HepG2 (cell line): ENCODE measurements at regions not wholly inside any gene's neighbourhood (a gene's known extent, or its start where the extent isn't known, plus 50 kb on each side); places are given as distances from the start of the nearest gene placed in this dataset.

Experiments used
- ATAC-seq: fragments of 200-7000 bp; cut with Tn5 transposase; 3 replicates; pipeline ENCODE4 v1.9.1; 2020; ENCODE audit warnings: mild to moderate bottlenecking, moderate library complexity
- BruUV-seq: library from RNA; stranded (reverse); fragments of 400-500 nt; replicated peaks from 2 replicates; lab custom pipeline; 2021; lab: Mats Ljungman, UMichigan
- CTCF ChIA-PET: fragments of 300-600 bp; formaldehyde crosslinking; extraction: SDS; loops from one replicate; lab custom pipeline; 2021; ENCODE audit warnings: low total read pairs, inconsistent platforms, low intra/inter-chr PET ratio; lab: Yijun Ruan, JAX
- POLR2A ChIA-PET: fragments of 350-600 bp; sonication (Branson Sonifier 250); formaldehyde crosslinking; loops from one replicate; lab custom pipeline; 2020; ENCODE audit warnings: antibody characterized with exemption, inconsistent platforms; lab: Yijun Ruan, JAX
- DNase-seq: peaks from one replicate; pipeline ENCODE4 v3.0.0-alpha.2; 2015; ENCODE audit warnings: low spot score
- FAIRE-seq: peaks from 3 replicates; lab custom pipeline; 2011; peaks lifted over from hg19 to GRCh38; lab: Jason Lieb, UNC
- H2AFZ ChIP-seq: one replicate; pipeline ENCODE4 v1.6.1; 2011; ENCODE audit warnings: low read length, inconsistent platforms
- H3K27ac ChIP-seq: fragments of 300-600 bp; 3 replicates; pipeline ENCODE4 v1.8.0; 2011; ENCODE audit warnings: mixed run types, mild to moderate bottlenecking, mixed read lengths, low read length, inconsistent platforms; ENCODE audit not compliant: insufficient read depth; ENCODE audit errors: extremely low read length
- H3K27me3 ChIP-seq, 2 experiments: fragments of 200-600 bp in 1 of 2; 2 replicates in 1 of 2; 3 replicates in 1 of 2; pipeline versions ENCODE4 v1.6.0 to v1.8.0; 2011; ENCODE audit warnings: low read length in 2 of 2, mild to moderate bottlenecking in 2 of 2, moderate library complexity in 2 of 2, inconsistent platforms in 1 of 2; ENCODE audit not compliant: insufficient read depth in 2 of 2, control insufficient read depth in 1 of 2
- H3K36me3 ChIP-seq, 2 experiments: fragments of 200-600 bp in 1 of 2; replicated peaks in 1 of 2; 2 replicates in 1 of 2; 3 replicates in 1 of 2; pipeline versions ENCODE4 v1.5.1 to v1.8.0; 2011; ENCODE audit warnings: low read length in 2 of 2, inconsistent platforms in 1 of 2; ENCODE audit not compliant: insufficient read depth in 2 of 2, control insufficient read depth in 1 of 2
- H3K4me1 ChIP-seq: 2 replicates; pipeline ENCODE4 v1.5.1; 2012; ENCODE audit warnings: low read length, inconsistent platforms; ENCODE audit not compliant: insufficient read depth
- H3K4me2 ChIP-seq: 2 replicates; pipeline ENCODE4 v1.6.0; 2011; ENCODE audit warnings: low read depth, low read length, inconsistent platforms
- H3K4me3 ChIP-seq, 3 experiments: fragments of 200-600 bp in 1 of 3; sonication (generic), shearing (Covaris generic) in 1 of 3; replicated peaks in 1 of 3; 2 replicates each; pipeline ENCODE4 v1.5.1; 2011 to 2016; ENCODE audit warnings: low read length in 3 of 3, inconsistent platforms in 2 of 3, low read depth in 2 of 3, mild to moderate bottlenecking in 2 of 3, control low read depth in 1 of 3, mixed read lengths in 1 of 3; ENCODE audit not compliant: insufficient read depth in 1 of 3
- H3K79me2 ChIP-seq: one replicate; pipeline ENCODE4 v1.6.1; 2011; ENCODE audit warnings: low read length, inconsistent platforms; ENCODE audit not compliant: insufficient read depth
- H3K9ac ChIP-seq: 2 replicates; pipeline ENCODE4 v1.6.0; 2011; ENCODE audit warnings: mild to moderate bottlenecking, low read depth, low read length, inconsistent platforms; ENCODE audit not compliant: insufficient read depth
- H3K9me3 ChIP-seq: 2 replicates; pipeline ENCODE4 v1.5.1; 2012; ENCODE audit warnings: mild to moderate bottlenecking, low read length
- H4K20me1 ChIP-seq: 2 replicates; pipeline ENCODE4 v1.6.0; 2011; ENCODE audit warnings: inconsistent platforms, mild to moderate bottlenecking, low read length, moderate library complexity; ENCODE audit not compliant: insufficient read depth
- CHCHD3 ChIP-seq: sonication (generic); formaldehyde crosslinking; IDR thresholded peaks from 2 replicates; pipeline ENCODE4 v1.8.0; 2022; ENCODE audit warnings: mild to moderate bottlenecking, missing genetic modification reagents, moderate library complexity
- DMAP1 ChIP-seq: IDR thresholded peaks from 2 replicates; pipeline ENCODE4 v1.6.1; 2016
- FOXA1 ChIP-seq, 2 experiments: fragments of 450-650 bp in 1 of 2; sonication (generic) in 1 of 2; formaldehyde crosslinking in 1 of 2; IDR thresholded peaks; 2 replicates each; pipeline versions ENCODE4 v1.4.0 to v1.6.1; 2016 to 2020; ENCODE audit warnings: missing genetic modification reagents in 1 of 2
- JUNB ChIP-seq: sonication (generic); formaldehyde crosslinking; IDR thresholded peaks from 2 replicates; pipeline ENCODE4 v1.8.0; 2022; ENCODE audit warnings: missing genetic modification reagents, mild to moderate bottlenecking, borderline replicate concordance
- NR2C2 ChIP-seq: sonication (generic); formaldehyde crosslinking; IDR thresholded peaks from 2 replicates; pipeline ENCODE4 v1.4.0; 2020; ENCODE audit warnings: missing genetic modification reagents, mild to moderate bottlenecking, moderate library complexity, borderline replicate concordance
- NR2F6 ChIP-seq, 2 experiments: IDR thresholded peaks; 2 replicates each; pipeline ENCODE4 v1.6.1; 2016; ENCODE audit warnings: antibody characterized with exemption in 1 of 2, mild to moderate bottlenecking in 1 of 2
- NR3C1 ChIP-seq: sonication (generic); formaldehyde crosslinking; IDR thresholded peaks from 2 replicates; pipeline ENCODE4 v1.4.0; 2020; ENCODE audit warnings: missing genetic modification reagents
- PHF8 ChIP-seq: sonication (generic); formaldehyde crosslinking; IDR thresholded peaks from 2 replicates; pipeline ENCODE4 v1.5.0; 2020; ENCODE audit warnings: missing genetic modification reagents
- POGZ ChIP-seq: sonication (generic); formaldehyde crosslinking; IDR thresholded peaks from 2 replicates; pipeline ENCODE4 v1.4.0; 2020; ENCODE audit warnings: mild to moderate bottlenecking, missing genetic modification reagents
- RARA ChIP-seq: IDR thresholded peaks from 2 replicates; pipeline ENCODE4 v1.6.1; 2016; ENCODE audit warnings: missing genetic modification reagents, missing compliant biosample characterization
- REXO4 ChIP-seq: sonication (generic); formaldehyde crosslinking; IDR thresholded peaks from 2 replicates; pipeline ENCODE4 v1.8.0; 2022; ENCODE audit warnings: missing genetic modification reagents, mild to moderate bottlenecking, borderline replicate concordance
- TBX2 ChIP-seq: sonication (generic); formaldehyde crosslinking; IDR thresholded peaks from 2 replicates; pipeline ENCODE4 v1.5.0; 2020; ENCODE audit warnings: missing genetic modification reagents, mild to moderate bottlenecking, borderline replicate concordance
- TEAD3 ChIP-seq: optimal IDR thresholded peaks from 2 replicates; pipeline ENCODE3; 2016; ENCODE audit warnings: borderline replicate concordance
- TMF1 ChIP-seq: sonication (generic); formaldehyde crosslinking; IDR thresholded peaks from 2 replicates; pipeline ENCODE4 v1.8.1; 2022; ENCODE audit warnings: low read depth, missing genetic modification reagents
- ZKSCAN8 ChIP-seq: IDR thresholded peaks from 2 replicates; pipeline ENCODE4 v1.6.1; 2016; ENCODE audit warnings: borderline replicate concordance, missing genetic modification reagents, missing compliant biosample characterization
- ZNF512 ChIP-seq: sonication (generic); formaldehyde crosslinking; IDR thresholded peaks from 2 replicates; pipeline ENCODE4 v1.4.0; 2020; ENCODE audit warnings: mild to moderate bottlenecking, missing genetic modification reagents
- ZNF616 ChIP-seq: sonication (generic); formaldehyde crosslinking; IDR thresholded peaks from 2 replicates; pipeline ENCODE4 v1.5.0; 2020; ENCODE audit warnings: low read depth, mild to moderate bottlenecking, missing genetic modification reagents
- ZNF7 ChIP-seq: IDR thresholded peaks from 2 replicates; pipeline ENCODE4 v1.6.1; 2016; ENCODE audit warnings: missing biosample characterization, missing genetic modification reagents
- WGBS: methylation state at CpG from one replicate; pipeline ENCODE4 v1.1.6; 2017; ENCODE audit warnings: low lambda C conversion rate; 5-methylcytosine and 5-hydroxymethylcytosine counted together
- in situ Hi-C: cut with HindIII; loops from 2 replicates; pipeline ENCODE4 v1.10.0; 2017; ENCODE audit warnings: low pct_unique_long_range_greater_than_20kb; ENCODE audit not compliant: extremely low pct_ligation_motif_present
- intact Hi-C: fragments of 100-400 bp; cut with micrococcal nuclease; formaldehyde crosslinking; loops from one replicate; pipeline ENCODE4 v1.10.0; 2022; ENCODE audit not compliant: unreplicated experiment
- TF ChIP-seq, protein P1 (sequence below): sonication (generic); formaldehyde crosslinking; IDR thresholded peaks from 2 replicates; pipeline ENCODE4 v1.5.1; 2020; ENCODE audit warnings: mild to moderate bottlenecking, missing genetic modification reagents, moderate library complexity
- TF ChIP-seq, protein P2 (sequence below): IDR thresholded peaks from 2 replicates; pipeline ENCODE4 v1.6.1; 2016; ENCODE audit warnings: low read depth

GRCh38 chr3:13133471-13133981, 60.3 kb upstream of the IQSEC1 start:
- no TSS peak for BruUV-seq
- WGBS = 71% methylated on average over 9 of the region's 14 CpGs
- DNase-seq (no peak), FAIRE-seq (no peak), ATAC-seq (no peak)
- H4K20me1 ChIP-seq = peaks cover 11% of the 10 kb centered on the region; the same call in 1 of the 2 replicates
- H3K9ac ChIP-seq = no peak overlapping the region
- H3K36me3 ChIP-seq = peaks cover 0 to 7% of the 10 kb centered on the region in 2 experiments; a peak in 2 of 5 replicates
- H3K4me1 ChIP-seq = no peaks in the 10 kb centered on the region
- no peak overlapping the region for H3K4me2 ChIP-seq
- H3K79me2 ChIP-seq = no peaks in the 10 kb centered on the region
- intact Hi-C loops = no loop called here
- no peak overlapping the region for H3K4me3 ChIP-seq
- no peaks in the 10 kb centered on the region for H3K27me3 ChIP-seq
- CTCF ChIA-PET = no interaction called here
- POLR2A ChIA-PET = no interaction called here
- no peaks in the 10 kb centered on the region for H3K9me3 ChIP-seq
- in situ Hi-C loops = no loop called here
- no peak overlapping the region for H3K27ac ChIP-seq
- H2AFZ ChIP-seq = no peak overlapping the region
- no peak for TF ChIP-seq NR3C1
- TF ChIP-seq JUNB (CRISPR knock-in tag) = no peak
- no peak for TF ChIP-seq FOXA1 (IDR thresholded peaks at IDR 0.05)
- TF ChIP-seq FOXA1 (CRISPR knock-in tag; IDR thresholded peaks at IDR 0.05) = no peak
- TF ChIP-seq TBX2 = no peak
- no peak for TF ChIP-seq TMF1 (CRISPR knock-in tag)
- TF ChIP-seq, protein P1, sequence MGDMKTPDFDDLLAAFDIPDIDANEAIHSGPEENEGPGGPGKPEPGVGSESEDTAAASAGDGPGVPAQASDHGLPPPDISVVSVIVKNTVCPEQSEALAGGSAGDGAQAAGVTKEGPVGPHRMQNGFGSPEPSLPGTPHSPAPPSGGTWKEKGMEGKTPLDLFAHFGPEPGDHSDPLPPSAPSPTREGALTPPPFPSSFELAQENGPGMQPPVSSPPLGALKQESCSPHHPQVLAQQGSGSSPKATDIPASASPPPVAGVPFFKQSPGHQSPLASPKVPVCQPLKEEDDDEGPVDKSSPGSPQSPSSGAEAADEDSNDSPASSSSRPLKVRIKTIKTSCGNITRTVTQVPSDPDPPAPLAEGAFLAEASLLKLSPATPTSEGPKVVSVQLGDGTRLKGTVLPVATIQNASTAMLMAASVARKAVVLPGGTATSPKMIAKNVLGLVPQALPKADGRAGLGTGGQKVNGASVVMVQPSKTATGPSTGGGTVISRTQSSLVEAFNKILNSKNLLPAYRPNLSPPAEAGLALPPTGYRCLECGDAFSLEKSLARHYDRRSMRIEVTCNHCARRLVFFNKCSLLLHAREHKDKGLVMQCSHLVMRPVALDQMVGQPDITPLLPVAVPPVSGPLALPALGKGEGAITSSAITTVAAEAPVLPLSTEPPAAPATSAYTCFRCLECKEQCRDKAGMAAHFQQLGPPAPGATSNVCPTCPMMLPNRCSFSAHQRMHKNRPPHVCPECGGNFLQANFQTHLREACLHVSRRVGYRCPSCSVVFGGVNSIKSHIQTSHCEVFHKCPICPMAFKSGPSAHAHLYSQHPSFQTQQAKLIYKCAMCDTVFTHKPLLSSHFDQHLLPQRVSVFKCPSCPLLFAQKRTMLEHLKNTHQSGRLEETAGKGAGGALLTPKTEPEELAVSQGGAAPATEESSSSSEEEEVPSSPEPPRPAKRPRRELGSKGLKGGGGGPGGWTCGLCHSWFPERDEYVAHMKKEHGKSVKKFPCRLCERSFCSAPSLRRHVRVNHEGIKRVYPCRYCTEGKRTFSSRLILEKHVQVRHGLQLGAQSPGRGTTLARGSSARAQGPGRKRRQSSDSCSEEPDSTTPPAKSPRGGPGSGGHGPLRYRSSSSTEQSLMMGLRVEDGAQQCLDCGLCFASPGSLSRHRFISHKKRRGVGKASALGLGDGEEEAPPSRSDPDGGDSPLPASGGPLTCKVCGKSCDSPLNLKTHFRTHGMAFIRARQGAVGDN (CRISPR knock-in tag) = 0 out of 2 replicates have a peak, but pooled peaks have one; percentile 9
- no peak for TF ChIP-seq NR2C2 (CRISPR knock-in tag)
- TF ChIP-seq DMAP1 (CRISPR knock-in tag) = no peak
- TF ChIP-seq CHCHD3 (CRISPR knock-in tag) = no peak
- peak; percentile 69 for TF ChIP-seq RARA (CRISPR knock-in tag)
- TF ChIP-seq PHF8 (CRISPR knock-in tag) = no peak
- no peak for TF ChIP-seq POGZ (CRISPR knock-in tag)
- TF ChIP-seq ZNF7 (CRISPR knock-in tag) = no peak
- TF ChIP-seq ZNF616 (CRISPR knock-in tag) = no peak
- no peak for TF ChIP-seq ZNF512 (CRISPR knock-in tag)
- TF ChIP-seq ZKSCAN8 (CRISPR knock-in tag) = no peak
- no peak for TF ChIP-seq REXO4 (CRISPR knock-in tag)
- TF ChIP-seq, protein P2, sequence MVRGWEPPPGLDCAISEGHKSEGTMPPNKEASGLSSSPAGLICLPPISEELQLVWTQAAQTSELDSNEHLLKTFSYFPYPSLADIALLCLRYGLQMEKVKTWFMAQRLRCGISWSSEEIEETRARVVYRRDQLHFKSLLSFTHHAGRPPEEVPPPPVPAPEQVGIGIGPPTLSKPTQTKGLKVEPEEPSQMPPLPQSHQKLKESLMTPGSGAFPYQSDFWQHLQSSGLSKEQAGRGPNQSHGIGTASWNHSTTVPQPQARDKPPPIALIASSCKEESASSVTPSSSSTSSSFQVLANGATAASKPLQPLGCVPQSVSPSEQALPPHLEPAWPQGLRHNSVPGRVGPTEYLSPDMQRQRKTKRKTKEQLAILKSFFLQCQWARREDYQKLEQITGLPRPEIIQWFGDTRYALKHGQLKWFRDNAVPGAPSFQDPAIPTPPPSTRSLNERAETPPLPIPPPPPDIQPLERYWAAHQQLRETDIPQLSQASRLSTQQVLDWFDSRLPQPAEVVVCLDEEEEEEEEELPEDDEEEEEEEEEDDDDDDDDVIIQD (CRISPR knock-in tag) = no peak
- TF ChIP-seq NR2F6 (IDR thresholded peaks at IDR 0.05) = no peak
- TF ChIP-seq NR2F6 (CRISPR knock-in tag; IDR thresholded peaks at IDR 0.05) = 0 out of 2 replicates have a peak, but pooled peaks have one; percentile 15
- no peak for TF ChIP-seq TEAD3
